ENCODE measurements at regions not wholly inside any gene's neighbourhood (a gene's known extent, or its start where the extent isn't known, plus 50 kb on each side); places are given as distances from the start of the nearest gene placed in this dataset.

- H3K27me3 ChIP-seq, result no peaks in the 10 kb centered on the region
- no peak for TF ChIP-seq CTCF (IDR thresholded peaks at IDR 0.05)
- no peak overlapping the region for H3K4me3 ChIP-seq (ENCODE audit: low read depth in 1 of 2, low read length in 1 of 2)
- no peaks in the 10 kb centered on the region for H3K4me1 ChIP-seq (ENCODE audit: control insufficient read depth in 1 of 2, insufficient read depth in 1 of 2, low read depth in 1 of 2, low read length in 1 of 2)
- H3K36me3 ChIP-seq, result no peaks in the 10 kb centered on the region
- H3K9me3 ChIP-seq, result no peaks in the 10 kb centered on the region
- no peak overlapping the region for H3K27ac ChIP-seq
These were observed 398.0 kb downstream of the CDH2 start for GRCh38 chr18:27778925-27779324.

DNA sequence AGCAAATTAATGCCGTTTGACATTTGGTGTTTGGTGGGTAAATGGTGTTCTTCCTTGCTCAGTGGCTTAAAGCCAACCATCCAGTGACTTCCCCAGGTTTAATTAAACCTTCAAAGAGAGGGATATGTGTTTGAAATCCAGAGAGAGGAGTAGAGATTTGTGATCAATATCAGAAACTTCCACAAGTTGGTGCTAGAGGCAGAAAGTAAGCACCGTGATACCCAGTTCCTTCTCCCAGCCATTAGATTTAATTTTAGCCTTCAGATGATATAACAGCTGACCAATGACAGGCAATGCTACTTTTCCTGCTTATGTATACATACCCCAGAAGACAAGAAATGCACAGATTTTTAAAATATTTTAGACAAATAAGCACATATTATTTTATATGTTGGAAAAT lies 398.5 kb downstream of the CDH2 start:
- Histone ChIP-seq H3K36me3 (no peaks in the 10 kb centered on the region), H3K27ac (no peak overlapping the region), H3K27me3 (no peaks in the 10 kb centered on the region), H3K4me3 (ENCODE audit: low read depth in 1 of 2, low read length in 1 of 2) (no peak overlapping the region), H3K9me3 (no peaks in the 10 kb centered on the region), H3K4me1 (ENCODE audit: control insufficient read depth in 1 of 2, insufficient read depth in 1 of 2, low read depth in 1 of 2, low read length in 1 of 2) (no peaks in the 10 kb centered on the region)
- no peak for TF ChIP-seq CTCF (IDR thresholded peaks at IDR 0.05)

- no peak overlapping the region for H3K4me3 ChIP-seq (ENCODE audit: low read depth in 1 of 2, low read length in 1 of 2)
- no peak for TF ChIP-seq CTCF (IDR thresholded peaks at IDR 0.05)
- H3K27ac ChIP-seq, result no peak overlapping the region
- no peaks in the 10 kb centered on the region for H3K27me3 ChIP-seq
- H3K9me3 ChIP-seq, result no peaks in the 10 kb centered on the region
- H3K4me1 ChIP-seq (ENCODE audit: control insufficient read depth in 1 of 2, insufficient read depth in 1 of 2, low read depth in 1 of 2, low read length in 1 of 2), result no peaks in the 10 kb centered on the region
- H3K36me3 ChIP-seq, result no peaks in the 10 kb centered on the region
These were observed 404.8 kb downstream of the CDH2 start for GRCh38 chr18:27772081-27772480.

GRCh38 chr18:27771571-27771970 lies 405.4 kb downstream of the CDH2 start:
- Histone ChIP-seq H3K27ac (no peak overlapping the region), H3K36me3 (no peaks in the 10 kb centered on the region), H3K4me3 (ENCODE audit: low read depth in 1 of 2, low read length in 1 of 2) (no peak overlapping the region), H3K9me3 (no peaks in the 10 kb centered on the region), H3K27me3 (no peaks in the 10 kb centered on the region), H3K4me1 (ENCODE audit: control insufficient read depth in 1 of 2, insufficient read depth in 1 of 2, low read depth in 1 of 2, low read length in 1 of 2) (no peaks in the 10 kb centered on the region)
- TF ChIP-seq CTCF (IDR thresholded peaks at IDR 0.05), result no peak

GRCh38 chr18:27769152-27769551 lies 407.8 kb downstream of the CDH2 start:
- TF ChIP-seq CTCF (IDR thresholded peaks at IDR 0.05), result no peak

GRCh38 chr18:27763936-27764335 lies 413.0 kb downstream of the CDH2 start:
- Histone ChIP-seq H3K27me3 (no peaks in the 10 kb centered on the region), H3K4me1 (ENCODE audit: control insufficient read depth in 1 of 2, insufficient read depth in 1 of 2, low read depth in 1 of 2, low read length in 1 of 2) (no peaks in the 10 kb centered on the region), H3K27ac (no peak overlapping the region), H3K4me3 (ENCODE audit: low read depth in 1 of 2, low read length in 1 of 2) (no peak overlapping the region), H3K9me3 (no peaks in the 10 kb centered on the region), H3K36me3 (no peaks in the 10 kb centered on the region)
- TF ChIP-seq CTCF (IDR thresholded peaks at IDR 0.05), result no peak

More at GRCh38 chr18:27769152-27769551, 407.8 kb downstream of the CDH2 start:
- H3K9me3 ChIP-seq, result no peaks in the 10 kb centered on the region
- H3K27me3 ChIP-seq, result no peaks in the 10 kb centered on the region
- H3K4me1 ChIP-seq (ENCODE audit: control insufficient read depth in 1 of 2, insufficient read depth in 1 of 2, low read depth in 1 of 2, low read length in 1 of 2), result no peaks in the 10 kb centered on the region
- H3K4me3 ChIP-seq (ENCODE audit: low read depth in 1 of 2, low read length in 1 of 2), result no peak overlapping the region
- H3K36me3 ChIP-seq, result no peaks in the 10 kb centered on the region
- no peak overlapping the region for H3K27ac ChIP-seq
